ENCODE measurements at regions not wholly inside any gene's neighbourhood (a gene's known extent, or its start where the extent isn't known, plus 50 kb on each side); places are given as distances from the start of the nearest gene placed in this dataset.
"Not testable (repeated sequence)": the region's sequence is repeated elsewhere in the genome, so short reads cannot be mapped to it uniquely, and the experiment has no call there.

DNA sequence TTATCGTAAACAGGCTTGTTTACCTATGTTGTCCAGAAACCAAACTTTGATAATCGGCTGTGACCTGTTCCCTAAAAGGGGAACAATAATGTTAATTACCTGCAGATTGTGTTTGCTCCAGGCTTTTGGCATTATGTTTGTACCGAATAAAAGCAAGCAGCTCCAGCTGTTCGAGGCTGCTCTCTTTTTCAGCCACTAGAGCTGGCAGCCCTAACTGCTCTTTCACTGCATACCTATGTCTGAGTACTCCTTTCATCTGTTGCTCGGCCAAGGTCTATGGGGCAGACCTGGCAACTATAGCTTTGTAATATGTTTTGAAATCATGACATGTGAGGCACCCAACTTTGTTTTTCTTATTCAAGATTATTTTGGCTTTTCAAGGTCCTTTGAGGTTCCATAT lies 77.8 kb upstream of the EHBP1 start:
- H3K9me3 ChIP-seq (ENCODE audit: low read length) = no peaks in the 10 kb centered on the region
- POLR2A ChIA-PET (ENCODE audit: unreplicated experiment) = no interaction called here
- H3K4me2 ChIP-seq (ENCODE audit: low read length) = no peak overlapping the region
- TF ChIP-seq EZH2 (IDR thresholded peaks at IDR 0.05; ENCODE audit: low read length, unreplicated experiment) (no peak), EZH2phosphoT487 (IDR thresholded peaks at IDR 0.05; ENCODE audit: borderline replicate concordance, low read length) (no peak)
- TF ChIP-seq, protein P1, sequence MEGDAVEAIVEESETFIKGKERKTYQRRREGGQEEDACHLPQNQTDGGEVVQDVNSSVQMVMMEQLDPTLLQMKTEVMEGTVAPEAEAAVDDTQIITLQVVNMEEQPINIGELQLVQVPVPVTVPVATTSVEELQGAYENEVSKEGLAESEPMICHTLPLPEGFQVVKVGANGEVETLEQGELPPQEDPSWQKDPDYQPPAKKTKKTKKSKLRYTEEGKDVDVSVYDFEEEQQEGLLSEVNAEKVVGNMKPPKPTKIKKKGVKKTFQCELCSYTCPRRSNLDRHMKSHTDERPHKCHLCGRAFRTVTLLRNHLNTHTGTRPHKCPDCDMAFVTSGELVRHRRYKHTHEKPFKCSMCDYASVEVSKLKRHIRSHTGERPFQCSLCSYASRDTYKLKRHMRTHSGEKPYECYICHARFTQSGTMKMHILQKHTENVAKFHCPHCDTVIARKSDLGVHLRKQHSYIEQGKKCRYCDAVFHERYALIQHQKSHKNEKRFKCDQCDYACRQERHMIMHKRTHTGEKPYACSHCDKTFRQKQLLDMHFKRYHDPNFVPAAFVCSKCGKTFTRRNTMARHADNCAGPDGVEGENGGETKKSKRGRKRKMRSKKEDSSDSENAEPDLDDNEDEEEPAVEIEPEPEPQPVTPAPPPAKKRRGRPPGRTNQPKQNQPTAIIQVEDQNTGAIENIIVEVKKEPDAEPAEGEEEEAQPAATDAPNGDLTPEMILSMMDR (conservative IDR thresholded peaks at IDR 0.05; ENCODE audit: low read depth, low read length) = no peak
- H2AFZ ChIP-seq (ENCODE audit: low read length) = no peak overlapping the region
- no TSS peak for BruUV-seq (replicated peaks)
- H3K36me3 ChIP-seq (ENCODE audit: low read depth, low read length) = no peaks in the 10 kb centered on the region
- intact Hi-C loops (cut with micrococcal nuclease) = no loop called here
- H3K4me3 ChIP-seq (ENCODE audit: low read length) = no peak overlapping the region
- no peaks in the 10 kb centered on the region for H3K4me1 ChIP-seq (ENCODE audit: insufficient read depth, low read length)
- DNase-seq (no peak), ATAC-seq (no peak)
- no peaks in the 10 kb centered on the region for H3F3A ChIP-seq (ENCODE audit: low read length, unreplicated experiment)
- no peaks in the 10 kb centered on the region for H3K27me3 ChIP-seq (ENCODE audit: low read length)
- H3K9me2 ChIP-seq (replicated peaks; ENCODE audit: low read length) = no peaks in the 10 kb centered on the region
- no peak overlapping the region for H3K9ac ChIP-seq (ENCODE audit: low read length)
- H4K20me1 ChIP-seq (ENCODE audit: low read length) = no peaks in the 10 kb centered on the region
- no peak overlapping the region for H3K27ac ChIP-seq (ENCODE audit: low read length)
- CTCF ChIA-PET = no interaction called here
- no peaks in the 10 kb centered on the region for H3K79me2 ChIP-seq (ENCODE audit: low read length)

DNA sequence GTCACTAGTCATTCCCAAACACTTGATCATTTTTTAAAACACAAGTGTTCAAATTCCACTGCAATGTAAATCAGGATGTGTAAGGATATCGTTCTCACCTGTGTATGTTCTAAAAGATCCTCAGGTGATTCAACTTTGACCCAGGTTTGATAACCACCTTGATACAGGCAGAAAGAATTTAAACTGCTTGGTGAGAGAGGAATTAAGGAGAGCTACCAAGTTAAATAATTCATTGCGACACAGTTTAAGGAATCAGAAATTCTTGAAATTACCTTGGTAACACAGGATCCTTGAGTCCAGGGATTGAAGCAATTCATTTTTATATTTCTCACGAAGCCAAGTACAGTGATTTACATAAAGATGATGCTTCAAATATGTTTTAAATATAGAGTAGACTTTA lies 80.7 kb upstream of the EHBP1 start:
- TF ChIP-seq EZH2 (IDR thresholded peaks at IDR 0.05; ENCODE audit: low read length, unreplicated experiment) (no peak), EZH2phosphoT487 (IDR thresholded peaks at IDR 0.05; ENCODE audit: borderline replicate concordance, low read length) (no peak)
- POLR2A ChIA-PET (ENCODE audit: unreplicated experiment) = no interaction called here
- H3K4me2 ChIP-seq (ENCODE audit: low read length) = no peak overlapping the region

GRCh38 chr2:62616486-62616885 lies 89.0 kb upstream of the EHBP1 start:
- CTCF ChIA-PET; H3K27me3 ChIP-seq (ENCODE audit: low read length); H3K36me3 ChIP-seq (ENCODE audit: low read depth, low read length); H3K27ac ChIP-seq (ENCODE audit: low read length); H3K4me1 ChIP-seq (ENCODE audit: insufficient read depth, low read length); H3K9me3 ChIP-seq (ENCODE audit: low read length); H3K4me2 ChIP-seq (ENCODE audit: low read length); ATAC-seq; H3K9ac ChIP-seq (ENCODE audit: low read length); H4K20me1 ChIP-seq (ENCODE audit: low read length); POLR2A ChIA-PET (ENCODE audit: unreplicated experiment); BruUV-seq (replicated peaks); DNase-seq; H3K4me3 ChIP-seq (ENCODE audit: low read length); intact Hi-C loops (cut with micrococcal nuclease); H3F3A ChIP-seq (ENCODE audit: low read length, unreplicated experiment); H3K79me2 ChIP-seq (ENCODE audit: low read length); H3K9me2 ChIP-seq (replicated peaks; ENCODE audit: low read length); H2AFZ ChIP-seq (ENCODE audit: low read length): not testable (repeated sequence)

More for the DNA sequence above, 80.7 kb upstream of the EHBP1 start:
- H3K4me1 ChIP-seq (ENCODE audit: insufficient read depth, low read length) = no peaks in the 10 kb centered on the region
- DNase-seq (no peak), ATAC-seq (no peak)
- no peaks in the 10 kb centered on the region for H3K9me3 ChIP-seq (ENCODE audit: low read length)
- no peak overlapping the region for H3K27ac ChIP-seq (ENCODE audit: low read length)
- no peaks in the 10 kb centered on the region for H3K9me2 ChIP-seq (replicated peaks; ENCODE audit: low read length)
- H3F3A ChIP-seq (ENCODE audit: low read length, unreplicated experiment) = no peaks in the 10 kb centered on the region
- BruUV-seq (replicated peaks) = no TSS peak
- H3K36me3 ChIP-seq (ENCODE audit: low read depth, low read length) = no peaks in the 10 kb centered on the region
- H3K27me3 ChIP-seq (ENCODE audit: low read length) = no peaks in the 10 kb centered on the region
- H4K20me1 ChIP-seq (ENCODE audit: low read length) = no peaks in the 10 kb centered on the region
- H3K4me3 ChIP-seq (ENCODE audit: low read length) = no peak overlapping the region
- intact Hi-C loops (cut with micrococcal nuclease) = no loop called here
- CTCF ChIA-PET = no interaction called here
- no peak overlapping the region for H2AFZ ChIP-seq (ENCODE audit: low read length)
- no peaks in the 10 kb centered on the region for H3K79me2 ChIP-seq (ENCODE audit: low read length)
- H3K9ac ChIP-seq (ENCODE audit: low read length) = no peak overlapping the region

DNA sequence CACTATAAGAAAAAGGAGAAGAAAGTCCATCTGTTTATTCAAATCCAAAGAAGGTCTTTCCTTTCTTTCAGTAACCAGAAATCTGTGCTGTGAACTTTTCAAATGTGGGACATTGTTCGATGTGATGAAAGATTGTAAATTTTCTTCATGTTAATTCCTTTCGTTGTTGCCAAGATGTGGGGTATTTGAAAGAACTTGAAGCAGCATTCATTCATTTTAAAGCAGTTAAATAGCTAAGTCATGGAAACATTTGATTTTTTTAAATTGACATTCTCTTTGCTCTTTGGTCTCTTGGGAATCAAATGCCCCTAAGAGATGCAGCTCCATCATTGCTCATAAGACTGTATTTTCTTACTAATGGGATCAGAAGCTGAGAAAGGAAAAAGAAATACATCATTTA lies 93.7 kb upstream of the EHBP1 start:
- Histone ChIP-seq H3K9ac (ENCODE audit: low read length) (no peak overlapping the region), H3K4me1 (ENCODE audit: insufficient read depth, low read length) (peaks cover 7% of the 10 kb centered on the region), H3K79me2 (ENCODE audit: low read length) (no peaks in the 10 kb centered on the region), H3K4me2 (ENCODE audit: low read length) (no peak overlapping the region), H3F3A (ENCODE audit: low read length, unreplicated experiment) (no peaks in the 10 kb centered on the region), H3K27ac (ENCODE audit: low read length) (no peak overlapping the region), H3K9me3 (ENCODE audit: low read length) (no peaks in the 10 kb centered on the region), H3K36me3 (ENCODE audit: low read depth, low read length) (no peaks in the 10 kb centered on the region), H2AFZ (ENCODE audit: low read length) (peak overlapping the region; percentile 19; the same call in 1 of the 2 replicates), H3K4me3 (ENCODE audit: low read length) (no peak overlapping the region), H4K20me1 (ENCODE audit: low read length) (no peaks in the 10 kb centered on the region), H3K9me2 (replicated peaks; ENCODE audit: low read length) (no peaks in the 10 kb centered on the region), H3K27me3 (ENCODE audit: low read length) (no peaks in the 10 kb centered on the region)
- ATAC-seq = no peak
- intact Hi-C loops (cut with micrococcal nuclease) = no loop called here
- ChIA-PET CTCF (no interaction called here), POLR2A (ENCODE audit: unreplicated experiment) (interaction anchor here (0.6 kb wide), 1 partner anchor 81 kb away, joined by 3 read pairs; no protein-coding TSS in a partner anchor)
- DNase-seq = no peak
- no TSS peak for BruUV-seq (replicated peaks)
- TF ChIP-seq EZH2phosphoT487 (IDR thresholded peaks at IDR 0.05; ENCODE audit: borderline replicate concordance, low read length) = no peak
- TF ChIP-seq, protein P1 (conservative IDR thresholded peaks at IDR 0.05; ENCODE audit: low read depth, low read length) = no peak
- no peak for TF ChIP-seq EZH2 (IDR thresholded peaks at IDR 0.05; ENCODE audit: low read length, unreplicated experiment)

GRCh38 chr2:62605471-62605870 lies 99.5 kb upstream of the TMEM17 start:
- H3K9me2 ChIP-seq (replicated peaks; ENCODE audit: low read length); H3K27me3 ChIP-seq (ENCODE audit: low read length); H3K36me3 ChIP-seq (ENCODE audit: low read depth, low read length); H3F3A ChIP-seq (ENCODE audit: low read length, unreplicated experiment); H2AFZ ChIP-seq (ENCODE audit: low read length); CTCF ChIA-PET; H3K27ac ChIP-seq (ENCODE audit: low read length); H3K4me2 ChIP-seq (ENCODE audit: low read length); H3K79me2 ChIP-seq (ENCODE audit: low read length); H3K9me3 ChIP-seq (ENCODE audit: low read length); H4K20me1 ChIP-seq (ENCODE audit: low read length); H3K4me3 ChIP-seq (ENCODE audit: low read length); POLR2A ChIA-PET (ENCODE audit: unreplicated experiment); DNase-seq; ATAC-seq; H3K9ac ChIP-seq (ENCODE audit: low read length); BruUV-seq (replicated peaks): not testable (repeated sequence)
- intact Hi-C loops (cut with micrococcal nuclease) = loop anchor here (2.0 kb wide), 1 partner anchor 99 kb away; the partner anchor contains the start of gene EHBP1
- peaks cover 12% of the 10 kb centered on the region for H3K4me1 ChIP-seq (ENCODE audit: insufficient read depth, low read length)

Measured in PC-3 (cell line).